ENCODE measurements at regions not wholly inside any gene's neighbourhood (a gene's known extent, or its start where the extent isn't known, plus 50 kb on each side); places are given as distances from the start of the nearest gene placed in this dataset.

- no peak for ATAC-seq
Observed at GRCh38 chr7:49093218-49093617, 168.9 kb downstream of the CDC14C start.

More at GRCh38 chr7:49093218-49093617, 168.9 kb downstream of the CDC14C start:
- Histone ChIP-seq H4K20me1 (ENCODE audit: insufficient read depth) (no peaks in the 10 kb centered on the region), H3K27ac (ENCODE audit: low read depth, low read length) (no peak overlapping the region), H3K4me2 (ENCODE audit: low read length) (no peak overlapping the region), H3K9me3 (ENCODE audit: control insufficient read depth in 1 of 2, insufficient read depth in 1 of 2, low read depth in 1 of 2, low read length in 2 of 2) (peaks cover 6 to 13% of the 10 kb centered on the region in 2 experiments; a peak in 2 of 4 replicates), H3K9ac (ENCODE audit: low read length) (no peak overlapping the region), H3K4me3 (replicated peaks in 1 of 2; ENCODE audit: low read depth in 1 of 2, low read length in 2 of 2) (no peak overlapping the region), H2AFZ (ENCODE audit: low read depth, low read length, poor library complexity, severe bottlenecking) (no peak overlapping the region), H3K4me1 (ENCODE audit: control insufficient read depth in 1 of 2, insufficient read depth in 2 of 2, low read length in 2 of 2) (no peaks in the 10 kb centered on the region), H3K9me2 (ENCODE audit: insufficient read depth) (no peaks in the 10 kb centered on the region), H3K36me3 (ENCODE audit: control insufficient read depth in 1 of 2, insufficient read depth in 2 of 2, low read length in 2 of 2) (no peaks in the 10 kb centered on the region), H3K27me3 (ENCODE audit: insufficient read depth, low read length) (no peaks in the 10 kb centered on the region), H3K79me2 (ENCODE audit: insufficient read depth, low read length) (no peaks in the 10 kb centered on the region)
- no peak for DNase-seq (ENCODE audit: low read depth, low spot score)
- TF ChIP-seq CEBPB (IDR thresholded peaks at IDR 0.05; ENCODE audit: low read depth): no peak
- TF ChIP-seq, protein P1, sequence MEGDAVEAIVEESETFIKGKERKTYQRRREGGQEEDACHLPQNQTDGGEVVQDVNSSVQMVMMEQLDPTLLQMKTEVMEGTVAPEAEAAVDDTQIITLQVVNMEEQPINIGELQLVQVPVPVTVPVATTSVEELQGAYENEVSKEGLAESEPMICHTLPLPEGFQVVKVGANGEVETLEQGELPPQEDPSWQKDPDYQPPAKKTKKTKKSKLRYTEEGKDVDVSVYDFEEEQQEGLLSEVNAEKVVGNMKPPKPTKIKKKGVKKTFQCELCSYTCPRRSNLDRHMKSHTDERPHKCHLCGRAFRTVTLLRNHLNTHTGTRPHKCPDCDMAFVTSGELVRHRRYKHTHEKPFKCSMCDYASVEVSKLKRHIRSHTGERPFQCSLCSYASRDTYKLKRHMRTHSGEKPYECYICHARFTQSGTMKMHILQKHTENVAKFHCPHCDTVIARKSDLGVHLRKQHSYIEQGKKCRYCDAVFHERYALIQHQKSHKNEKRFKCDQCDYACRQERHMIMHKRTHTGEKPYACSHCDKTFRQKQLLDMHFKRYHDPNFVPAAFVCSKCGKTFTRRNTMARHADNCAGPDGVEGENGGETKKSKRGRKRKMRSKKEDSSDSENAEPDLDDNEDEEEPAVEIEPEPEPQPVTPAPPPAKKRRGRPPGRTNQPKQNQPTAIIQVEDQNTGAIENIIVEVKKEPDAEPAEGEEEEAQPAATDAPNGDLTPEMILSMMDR (IDR thresholded peaks at IDR 0.05 in 2 of 3, conservative IDR thresholded peaks at IDR 0.05 in 1 of 3; ENCODE audit: borderline replicate concordance in 1 of 3, insufficient read depth in 1 of 3, low read depth in 2 of 3, low read length in 2 of 3): no peak
- TF ChIP-seq SRF (IDR thresholded peaks at IDR 0.05; ENCODE audit: low read depth): no peak
- TF ChIP-seq RAD21 (IDR thresholded peaks at IDR 0.05; ENCODE audit: low read depth): no peak
- TF ChIP-seq TCF7L2 (IDR thresholded peaks at IDR 0.05; ENCODE audit: borderline replicate concordance, extremely low read depth, insufficient read depth, insufficient read length): no peak
- no peak for TF ChIP-seq FOSL1 (IDR thresholded peaks at IDR 0.05; ENCODE audit: low read depth)
- no peak for TF ChIP-seq EZH2 (IDR thresholded peaks at IDR 0.05)
- TF ChIP-seq EZH2phosphoT487 (IDR thresholded peaks at IDR 0.05; ENCODE audit: borderline replicate concordance): no peak
- no peak for TF ChIP-seq ZFX (IDR thresholded peaks at IDR 0.05)
- TF ChIP-seq, protein P2, sequence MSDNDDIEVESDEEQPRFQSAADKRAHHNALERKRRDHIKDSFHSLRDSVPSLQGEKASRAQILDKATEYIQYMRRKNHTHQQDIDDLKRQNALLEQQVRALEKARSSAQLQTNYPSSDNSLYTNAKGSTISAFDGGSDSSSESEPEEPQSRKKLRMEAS (IDR thresholded peaks at IDR 0.05): no peak
- no peak for TF ChIP-seq SP1 (IDR thresholded peaks at IDR 0.05; ENCODE audit: low read depth)
- no peak for TF ChIP-seq CBX3 (IDR thresholded peaks at IDR 0.05; ENCODE audit: low read depth)
- TF ChIP-seq EGR1 (IDR thresholded peaks at IDR 0.05; ENCODE audit: low read depth): no peak
- ChIA-PET RAD21 (ENCODE audit: low non-redundant PET in 1 of 2, low total read pairs in 2 of 2, uncharacterized antibody in 2 of 2, unreplicated experiment in 2 of 2) (no interaction called here), CTCF (no interaction called here), POLR2A (no interaction called here)
- no TSS peak for BruUV-seq (replicated peaks)
- intact Hi-C loops (cut with micrococcal nuclease): no loop called here
